GM23338 (cell line): ENCODE measurements at regions not wholly inside any gene's neighbourhood (a gene's known extent, or its start where the extent isn't known, plus 50 kb on each side); places are given as distances from the start of the nearest gene placed in this dataset.
"Not testable (repeated sequence)": the region's sequence is repeated elsewhere in the genome, so short reads cannot be mapped to it uniquely, and the experiment has no call there.

Experiments
- ATAC-seq: fragments of 200-7000 bp; cut with Tn5 transposase; 3 replicates; pipeline ENCODE4 v1.9.1; 2020
- DNase-seq: peaks from one replicate; pipeline ENCODE4 v3.0.0-alpha.2; 2015; ENCODE audit warnings: low spot score
- H2AFZ ChIP-seq: fragments of 200-600 bp; sonication (generic); 2 replicates; pipeline ENCODE4 v1.8.0; 2016; ENCODE audit warnings: antibody characterized with exemption, mild to moderate bottlenecking, moderate library complexity
- H3F3A ChIP-seq: fragments of 200-600 bp; sonication (generic); replicated peaks from 2 replicates; pipeline ENCODE4 v1.8.0; 2017; ENCODE audit warnings: antibody characterized with exemption, mixed run types, low read depth
- H3K27ac ChIP-seq: fragments of 200-600 bp; sonication (generic); 2 replicates; pipeline ENCODE4 v1.6.1; 2016; ENCODE audit warnings: low read depth
- H3K27me3 ChIP-seq: fragments of 200-600 bp; sonication (generic); 2 replicates; pipeline ENCODE4 v1.8.0; 2016; ENCODE audit warnings: mild to moderate bottlenecking, mixed run types, moderate library complexity; ENCODE audit not compliant: insufficient read depth
- H3K36me3 ChIP-seq: fragments of 200-600 bp; sonication (generic); 2 replicates; pipeline ENCODE4 v1.8.0; 2016; ENCODE audit warnings: mild to moderate bottlenecking; ENCODE audit not compliant: insufficient read depth
- H3K4me1 ChIP-seq: fragments of 200-600 bp; sonication (generic); 2 replicates; pipeline ENCODE4 v1.8.0; 2016; ENCODE audit warnings: mild to moderate bottlenecking, moderate library complexity; ENCODE audit not compliant: insufficient read depth
- H3K4me2 ChIP-seq: fragments of 200-600 bp; sonication (generic); 2 replicates; pipeline ENCODE4 v1.7.1; 2017; ENCODE audit warnings: mixed run types
- H3K4me3 ChIP-seq: fragments of 200-600 bp; sonication (generic); 2 replicates; pipeline ENCODE4 v1.6.1; 2016; ENCODE audit warnings: mixed run types
- H3K79me2 ChIP-seq: fragments of 200-600 bp; sonication (generic); replicated peaks from 2 replicates; pipeline ENCODE4 v1.8.0; 2017; ENCODE audit warnings: mild to moderate bottlenecking; ENCODE audit not compliant: insufficient read depth
- H3K9me2 ChIP-seq: fragments of 200-600 bp; sonication (generic); 2 replicates; pipeline ENCODE4 v1.8.0; 2017; ENCODE audit not compliant: insufficient read depth
- H4K20me1 ChIP-seq: fragments of 200-600 bp; sonication (generic); replicated peaks from 2 replicates; pipeline ENCODE4 v1.8.0; 2017; ENCODE audit warnings: mild to moderate bottlenecking; ENCODE audit not compliant: insufficient read depth
- H3K27ac Mint-ChIP-seq: 2 replicates; pipeline ENCODE4 v1.8.0; 2020; ENCODE audit warnings: inconsistent platforms, mild to moderate bottlenecking, moderate library complexity, mixed read lengths
- H3K27me3 Mint-ChIP-seq: 3 replicates; pipeline ENCODE4 v1.8.0; 2022; ENCODE audit warnings: low read depth, mild to moderate bottlenecking, moderate library complexity, mixed read lengths, inconsistent platforms; ENCODE audit not compliant: insufficient read depth, poor library complexity
- H3K36me3 Mint-ChIP-seq: 3 replicates; pipeline ENCODE4 v1.8.0; 2021; ENCODE audit warnings: low read depth, mild to moderate bottlenecking, inconsistent platforms, moderate library complexity, mixed read lengths
- H3K4me1 Mint-ChIP-seq: 3 replicates; pipeline ENCODE4 v1.8.0; 2020; ENCODE audit warnings: mild to moderate bottlenecking, inconsistent platforms, mixed read lengths
- H3K4me3 Mint-ChIP-seq: 3 replicates; pipeline ENCODE4 v1.8.0; 2021; ENCODE audit warnings: moderate library complexity, mild to moderate bottlenecking, inconsistent platforms, mixed read lengths
- H3K9me3 Mint-ChIP-seq: 3 replicates; pipeline ENCODE4 v1.8.0; 2020; ENCODE audit warnings: moderate library complexity, mild to moderate bottlenecking, inconsistent platforms, mixed read lengths
- ZNF331 ChIP-seq: fragments of 250-450 bp; sonication (Bioruptor Pico); IDR thresholded peaks from 2 replicates; pipeline ENCODE4 v1.5.0; 2020; ENCODE audit warnings: low read depth, mild to moderate bottlenecking, moderate library complexity
- TF ChIP-seq, protein P1 (sequence below): IDR thresholded peaks from 2 replicates; pipeline ENCODE4 v1.6.1; 2016; ENCODE audit warnings: antibody characterized with exemption
- TF ChIP-seq, protein P2 (sequence below): fragments of 250-450 bp; sonication (Bioruptor Pico); IDR thresholded peaks from 2 replicates; pipeline ENCODE4 v1.5.0; 2020; ENCODE audit warnings: mild to moderate bottlenecking, moderate library complexity

DNA sequence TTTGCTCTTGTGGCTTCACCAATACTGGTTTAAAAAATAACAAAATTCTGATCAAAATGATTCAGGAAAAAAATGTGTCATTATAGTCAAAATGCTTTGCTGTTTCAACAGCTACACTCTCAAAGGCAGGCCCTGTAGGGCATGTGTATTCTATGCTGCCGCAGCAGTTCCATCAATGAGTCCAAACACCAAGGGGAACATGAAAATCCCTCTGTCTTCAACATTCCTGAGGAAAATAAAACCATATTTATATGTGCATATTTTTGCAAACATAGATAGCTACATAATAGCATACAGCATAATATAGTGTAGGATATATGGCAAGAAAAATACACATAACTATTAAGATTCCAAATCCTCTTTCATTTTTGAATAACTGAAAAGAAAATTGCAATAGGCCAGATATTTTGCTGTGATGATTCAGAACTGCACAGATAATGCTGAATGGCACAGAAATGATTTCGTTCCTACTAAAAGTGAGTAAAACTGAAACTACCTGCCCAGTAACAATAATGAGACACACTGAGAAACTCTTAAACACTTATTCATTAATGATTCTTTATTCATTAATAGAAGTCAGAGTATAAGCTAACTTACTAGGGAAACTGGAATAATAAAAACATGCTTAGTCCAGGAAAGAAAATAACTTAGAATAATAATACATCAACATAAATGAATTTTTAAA is 343.8 kb downstream of the SUCLG1 start (continued):
- TF ChIP-seq, protein P1, sequence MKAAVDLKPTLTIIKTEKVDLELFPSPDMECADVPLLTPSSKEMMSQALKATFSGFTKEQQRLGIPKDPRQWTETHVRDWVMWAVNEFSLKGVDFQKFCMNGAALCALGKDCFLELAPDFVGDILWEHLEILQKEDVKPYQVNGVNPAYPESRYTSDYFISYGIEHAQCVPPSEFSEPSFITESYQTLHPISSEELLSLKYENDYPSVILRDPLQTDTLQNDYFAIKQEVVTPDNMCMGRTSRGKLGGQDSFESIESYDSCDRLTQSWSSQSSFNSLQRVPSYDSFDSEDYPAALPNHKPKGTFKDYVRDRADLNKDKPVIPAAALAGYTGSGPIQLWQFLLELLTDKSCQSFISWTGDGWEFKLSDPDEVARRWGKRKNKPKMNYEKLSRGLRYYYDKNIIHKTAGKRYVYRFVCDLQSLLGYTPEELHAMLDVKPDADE, result no peak
- TF ChIP-seq, protein P2, sequence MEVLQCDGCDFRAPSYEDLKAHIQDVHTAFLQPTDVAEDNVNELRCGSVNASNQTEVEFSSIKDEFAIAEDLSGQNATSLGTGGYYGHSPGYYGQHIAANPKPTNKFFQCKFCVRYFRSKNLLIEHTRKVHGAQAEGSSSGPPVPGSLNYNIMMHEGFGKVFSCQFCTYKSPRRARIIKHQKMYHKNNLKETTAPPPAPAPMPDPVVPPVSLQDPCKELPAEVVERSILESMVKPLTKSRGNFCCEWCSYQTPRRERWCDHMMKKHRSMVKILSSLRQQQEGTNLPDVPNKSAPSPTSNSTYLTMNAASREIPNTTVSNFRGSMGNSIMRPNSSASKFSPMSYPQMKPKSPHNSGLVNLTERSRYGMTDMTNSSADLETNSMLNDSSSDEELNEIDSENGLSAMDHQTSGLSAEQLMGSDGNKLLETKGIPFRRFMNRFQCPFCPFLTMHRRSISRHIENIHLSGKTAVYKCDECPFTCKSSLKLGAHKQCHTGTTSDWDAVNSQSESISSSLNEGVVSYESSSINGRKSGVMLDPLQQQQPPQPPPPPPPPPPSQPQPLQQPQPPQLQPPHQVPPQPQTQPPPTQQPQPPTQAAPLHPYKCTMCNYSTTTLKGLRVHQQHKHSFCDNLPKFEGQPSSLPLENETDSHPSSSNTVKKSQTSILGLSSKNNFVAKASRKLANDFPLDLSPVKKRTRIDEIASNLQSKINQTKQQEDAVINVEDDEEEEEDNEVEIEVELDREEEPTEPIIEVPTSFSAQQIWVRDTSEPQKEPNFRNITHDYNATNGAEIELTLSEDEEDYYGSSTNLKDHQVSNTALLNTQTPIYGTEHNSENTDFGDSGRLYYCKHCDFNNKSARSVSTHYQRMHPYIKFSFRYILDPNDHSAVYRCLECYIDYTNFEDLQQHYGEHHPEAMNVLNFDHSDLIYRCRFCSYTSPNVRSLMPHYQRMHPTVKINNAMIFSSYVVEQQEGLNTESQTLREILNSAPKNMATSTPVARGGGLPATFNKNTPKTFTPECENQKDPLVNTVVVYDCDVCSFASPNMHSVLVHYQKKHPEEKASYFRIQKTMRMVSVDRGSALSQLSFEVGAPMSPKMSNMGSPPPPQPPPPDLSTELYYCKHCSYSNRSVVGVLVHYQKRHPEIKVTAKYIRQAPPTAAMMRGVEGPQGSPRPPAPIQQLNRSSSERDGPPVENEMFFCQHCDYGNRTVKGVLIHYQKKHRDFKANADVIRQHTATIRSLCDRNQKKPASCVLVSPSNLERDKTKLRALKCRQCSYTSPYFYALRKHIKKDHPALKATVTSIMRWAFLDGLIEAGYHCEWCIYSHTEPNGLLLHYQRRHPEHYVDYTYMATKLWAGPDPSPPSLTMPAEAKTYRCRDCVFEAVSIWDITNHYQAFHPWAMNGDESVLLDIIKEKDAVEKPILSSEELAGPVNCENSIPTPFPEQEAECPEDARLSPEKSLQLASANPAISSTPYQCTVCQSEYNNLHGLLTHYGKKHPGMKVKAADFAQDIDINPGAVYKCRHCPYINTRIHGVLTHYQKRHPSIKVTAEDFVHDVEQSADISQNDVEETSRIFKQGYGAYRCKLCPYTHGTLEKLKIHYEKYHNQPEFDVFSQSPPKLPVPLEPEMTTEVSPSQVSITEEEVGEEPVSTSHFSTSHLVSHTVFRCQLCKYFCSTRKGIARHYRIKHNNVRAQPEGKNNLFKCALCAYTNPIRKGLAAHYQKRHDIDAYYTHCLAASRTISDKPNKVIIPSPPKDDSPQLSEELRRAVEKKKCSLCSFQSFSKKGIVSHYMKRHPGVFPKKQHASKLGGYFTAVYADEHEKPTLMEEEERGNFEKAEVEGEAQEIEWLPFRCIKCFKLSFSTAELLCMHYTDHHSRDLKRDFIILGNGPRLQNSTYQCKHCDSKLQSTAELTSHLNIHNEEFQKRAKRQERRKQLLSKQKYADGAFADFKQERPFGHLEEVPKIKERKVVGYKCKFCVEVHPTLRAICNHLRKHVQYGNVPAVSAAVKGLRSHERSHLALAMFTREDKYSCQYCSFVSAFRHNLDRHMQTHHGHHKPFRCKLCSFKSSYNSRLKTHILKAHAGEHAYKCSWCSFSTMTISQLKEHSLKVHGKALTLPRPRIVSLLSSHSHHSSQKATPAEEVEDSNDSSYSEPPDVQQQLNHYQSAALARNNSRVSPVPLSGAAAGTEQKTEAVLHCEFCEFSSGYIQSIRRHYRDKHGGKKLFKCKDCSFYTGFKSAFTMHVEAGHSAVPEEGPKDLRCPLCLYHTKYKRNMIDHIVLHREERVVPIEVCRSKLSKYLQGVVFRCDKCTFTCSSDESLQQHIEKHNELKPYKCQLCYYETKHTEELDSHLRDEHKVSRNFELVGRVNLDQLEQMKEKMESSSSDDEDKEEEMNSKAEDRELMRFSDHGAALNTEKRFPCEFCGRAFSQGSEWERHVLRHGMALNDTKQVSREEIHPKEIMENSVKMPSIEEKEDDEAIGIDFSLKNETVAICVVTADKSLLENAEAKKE (CRISPR knock-in tag), result no peak
- no peak for TF ChIP-seq ZNF331 (CRISPR knock-in tag)

DNA sequence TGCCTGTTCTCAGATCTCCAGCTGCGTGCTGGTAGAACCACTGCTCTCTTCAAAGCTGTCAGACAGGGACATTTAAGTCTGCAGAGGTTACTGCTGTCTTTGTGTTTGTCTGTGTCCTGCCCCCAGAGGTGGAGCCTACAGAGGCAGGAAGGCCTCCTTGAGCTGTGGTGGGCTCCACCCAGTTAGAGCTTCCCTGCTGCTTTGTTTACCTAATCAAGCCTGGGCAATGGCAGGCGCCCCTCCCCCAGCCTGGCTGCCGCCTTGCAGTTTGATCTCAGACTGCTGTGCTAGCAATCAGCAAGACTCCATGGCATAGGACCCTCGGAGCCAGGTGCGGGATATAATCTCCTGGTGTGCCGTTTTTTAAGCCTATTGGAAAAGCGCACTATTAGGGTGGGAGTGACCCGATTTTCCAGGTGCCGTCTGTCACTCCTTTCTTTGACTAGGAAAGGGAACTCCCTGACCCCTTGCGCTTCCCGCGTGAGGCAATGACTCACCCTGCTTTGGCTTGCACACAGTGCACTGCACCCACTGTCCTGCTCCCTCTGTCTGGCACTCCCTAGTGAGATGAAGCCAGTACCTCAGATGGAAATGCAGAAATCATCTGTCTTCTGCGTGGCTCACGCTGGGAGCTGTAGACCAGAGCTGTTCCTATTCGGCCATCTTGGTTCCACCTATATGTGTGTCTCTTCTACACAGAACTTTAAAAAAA is 355.1 kb downstream of the SUCLG1 start:
- H3K79me2 ChIP-seq, H3K27me3 Mint-ChIP-seq, H3K4me1 ChIP-seq, H3K4me3 ChIP-seq, DNase-seq, H3K27ac Mint-ChIP-seq, H3K4me2 ChIP-seq, H3F3A ChIP-seq, ATAC-seq, H3K27ac ChIP-seq, H2AFZ ChIP-seq, H3K9me2 ChIP-seq, H4K20me1 ChIP-seq, H3K4me1 Mint-ChIP-seq, H3K27me3 ChIP-seq, H3K4me3 Mint-ChIP-seq: not testable (repeated sequence)
- H3K36me3 Mint-ChIP-seq, result peaks cover 29% of the 10 kb centered on the region
- peaks cover 15% of the 10 kb centered on the region for H3K36me3 ChIP-seq
- peaks cover 56% of the 10 kb centered on the region for H3K9me3 Mint-ChIP-seq
